Activated naive CD4-positive, alpha-beta T cell treated with anti-CD3 and anti-CD28 coated beads, Interleukin-2, amount 50 U/mL, for 16 hours (primary cell): ENCODE measurements at regions not wholly inside any gene's neighbourhood (a gene's known extent, or its start where the extent isn't known, plus 50 kb on each side); places are given as distances from the start of the nearest gene placed in this dataset.

ENCODE experiments used
- DNase-seq: peaks from one replicate; pipeline ENCODE4 v3.0.0-alpha.2; 2020

GRCh38 chr3:194837457-194838127 lies 151.9 kb downstream of the FAM43A start:
- no peak for DNase-seq

GRCh38 chr3:194838236-194838635 lies 152.6 kb downstream of the FAM43A start:
- no peak for DNase-seq

GRCh38 chr3:194840661-194841514 lies 155.2 kb downstream of the FAM43A start:
- DNase-seq: no peak

- DNase-seq: no peak
Observed at GRCh38 chr3:194841515-194841841, 155.8 kb downstream of the FAM43A start.

- no peak for DNase-seq
Observed at GRCh38 chr3:194843556-194843955, 157.9 kb downstream of the FAM43A start.

- DNase-seq: no peak
Observed at GRCh38 chr3:194844046-194844445, 158.4 kb downstream of the FAM43A start.

GRCh38 chr3:194849166-194849875 lies 163.6 kb downstream of the FAM43A start:
- DNase-seq: no peak

GRCh38 chr3:194851254-194851653 lies 165.6 kb downstream of the FAM43A start:
- no peak for DNase-seq

- DNase-seq: no peak
Observed at GRCh38 chr3:194851941-194852340, 166.3 kb downstream of the FAM43A start.

- DNase-seq: no peak
Observed at GRCh38 chr3:194852345-194852744, 166.7 kb downstream of the FAM43A start.

GRCh38 chr3:194852831-194853508 lies 167.3 kb downstream of the FAM43A start:
- DNase-seq: no peak

- DNase-seq: no peak
Observed at GRCh38 chr3:194854206-194854605, 168.5 kb downstream of the FAM43A start.

- DNase-seq: no peak
Observed at GRCh38 chr3:194854659-194855390, 169.1 kb downstream of the FAM43A start.

GRCh38 chr3:194856296-194856695 lies 170.6 kb downstream of the FAM43A start:
- DNase-seq: no peak

GRCh38 chr3:194857469-194858113 lies 171.9 kb downstream of the FAM43A start:
- DNase-seq: no peak

- DNase-seq: no peak
Observed at GRCh38 chr3:194858382-194858781, 172.7 kb downstream of the FAM43A start.

GRCh38 chr3:194860725-194861124 lies 175.0 kb downstream of the FAM43A start:
- DNase-seq: no peak

GRCh38 chr3:194861375-194861774 lies 175.7 kb downstream of the FAM43A start:
- DNase-seq: no peak

- no peak for DNase-seq
Observed at GRCh38 chr3:194865061-194865460, 179.4 kb downstream of the FAM43A start.

- no peak for DNase-seq
Observed at GRCh38 chr3:194865615-194866014, 179.9 kb downstream of the FAM43A start.

- DNase-seq: no peak
Observed at GRCh38 chr3:194866236-194866635, 180.6 kb downstream of the FAM43A start.
